ENCODE measurements at regions not wholly inside any gene's neighbourhood (a gene's known extent, or its start where the extent isn't known, plus 50 kb on each side); places are given as distances from the start of the nearest gene placed in this dataset.
"Not testable (repeated sequence)": the region's sequence is repeated elsewhere in the genome, so short reads cannot be mapped to it uniquely, and the experiment has no call there.

- DNase-seq (ENCODE audit: low read depth in 3 of 3, low spot score in 1 of 3), result not testable (repeated sequence)
Measured at GRCh38 chr14:71358932-71359421, 451.7 kb downstream of the PCNX1 start.

- DNase-seq (ENCODE audit: low read depth in 3 of 3, low spot score in 1 of 3), result no peak
Measured at GRCh38 chr14:71359823-71360222, 452.6 kb downstream of the PCNX1 start.

GRCh38 chr14:71361336-71361735 lies 454.1 kb downstream of the PCNX1 start:
- DNase-seq (ENCODE audit: low read depth in 3 of 3, low spot score in 1 of 3), result no peak

- no peak for DNase-seq (ENCODE audit: low read depth in 3 of 3, low spot score in 1 of 3)
Measured at GRCh38 chr14:71361874-71362273, 454.6 kb downstream of the PCNX1 start.

GRCh38 chr14:71362282-71362681 lies 455.0 kb downstream of the PCNX1 start:
- no peak for DNase-seq (ENCODE audit: low read depth in 3 of 3, low spot score in 1 of 3)

GRCh38 chr14:71362920-71363584 lies 455.8 kb downstream of the PCNX1 start:
- no peak for DNase-seq (ENCODE audit: low read depth in 3 of 3, low spot score in 1 of 3)

DNA sequence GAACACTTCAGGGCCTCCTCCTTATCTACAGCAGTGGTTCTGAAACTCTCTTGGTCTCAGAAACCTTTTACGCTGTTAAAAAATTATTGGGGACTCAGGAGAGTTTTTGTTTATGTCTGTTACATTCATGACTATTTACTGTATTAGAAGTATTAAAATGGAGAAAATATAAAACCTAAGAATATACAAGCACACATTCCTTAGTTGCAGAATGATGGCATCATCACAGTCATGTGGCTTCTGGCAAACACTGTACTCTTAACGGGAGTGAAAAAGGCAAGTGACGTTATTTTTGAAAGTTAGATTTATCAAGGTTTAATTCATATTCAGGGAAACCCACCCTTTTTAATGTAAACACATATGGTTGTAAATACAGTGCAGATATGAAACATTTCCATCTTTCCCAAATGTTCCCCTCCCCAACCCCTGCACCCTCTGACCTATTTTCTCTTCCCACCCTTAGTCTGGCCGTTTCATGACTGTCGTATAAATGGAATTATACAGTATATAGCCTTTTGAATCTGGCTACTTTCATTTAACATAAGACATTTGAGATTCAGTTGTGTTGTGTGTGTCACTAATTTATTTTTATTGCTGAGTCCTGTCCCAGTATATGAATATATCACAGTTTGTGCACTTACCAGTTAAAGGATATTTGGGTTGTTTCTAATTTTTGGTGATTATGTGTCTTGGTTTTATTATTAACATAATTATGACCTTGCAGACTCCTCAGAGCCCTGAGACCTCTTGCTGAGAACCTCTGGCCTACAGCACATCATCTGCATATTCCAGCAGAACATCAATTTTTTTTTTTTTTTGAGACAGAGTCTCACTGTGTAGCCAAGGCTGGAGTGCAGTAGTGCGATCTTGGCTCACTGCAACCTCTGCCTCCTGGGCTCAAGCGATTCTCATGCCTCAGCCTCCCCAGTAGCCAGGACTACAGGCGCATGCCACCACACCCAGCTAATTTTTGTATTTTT lies 457.0 kb downstream of the PCNX1 start:
- no peak for DNase-seq (ENCODE audit: low read depth in 3 of 3, low spot score in 1 of 3)

DNA sequence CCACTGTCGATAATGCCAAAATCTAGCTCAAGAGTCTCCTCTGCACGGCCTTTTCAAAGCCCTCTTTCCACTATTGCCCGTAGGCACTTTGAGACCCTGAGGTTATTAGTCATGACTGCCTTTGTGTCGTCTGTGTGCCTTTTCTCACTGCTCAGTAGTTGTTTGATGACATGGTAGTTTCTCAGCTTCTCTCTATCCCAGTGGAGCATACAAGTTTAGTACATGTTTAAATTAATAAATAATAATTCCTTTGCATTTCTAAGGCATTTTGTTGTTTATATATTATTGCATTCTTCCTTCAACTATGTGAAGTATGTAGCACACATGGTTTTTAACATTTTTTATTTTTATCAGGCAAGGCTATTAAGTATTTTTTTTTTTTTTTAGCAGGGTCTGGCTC lies 458.1 kb downstream of the PCNX1 start:
- no peak for DNase-seq (ENCODE audit: low read depth in 3 of 3, low spot score in 1 of 3)

GRCh38 chr14:71366861-71367260 lies 459.6 kb downstream of the PCNX1 start:
- no peak for DNase-seq (ENCODE audit: low read depth in 3 of 3, low spot score in 1 of 3)

- DNase-seq (ENCODE audit: low read depth in 3 of 3, low spot score in 1 of 3), result no peak
Measured at GRCh38 chr14:71371711-71372396, 464.6 kb downstream of the PCNX1 start.

GRCh38 chr14:71372411-71372838 lies 465.2 kb downstream of the PCNX1 start:
- no peak for DNase-seq (ENCODE audit: low read depth in 3 of 3, low spot score in 1 of 3)

DNA sequence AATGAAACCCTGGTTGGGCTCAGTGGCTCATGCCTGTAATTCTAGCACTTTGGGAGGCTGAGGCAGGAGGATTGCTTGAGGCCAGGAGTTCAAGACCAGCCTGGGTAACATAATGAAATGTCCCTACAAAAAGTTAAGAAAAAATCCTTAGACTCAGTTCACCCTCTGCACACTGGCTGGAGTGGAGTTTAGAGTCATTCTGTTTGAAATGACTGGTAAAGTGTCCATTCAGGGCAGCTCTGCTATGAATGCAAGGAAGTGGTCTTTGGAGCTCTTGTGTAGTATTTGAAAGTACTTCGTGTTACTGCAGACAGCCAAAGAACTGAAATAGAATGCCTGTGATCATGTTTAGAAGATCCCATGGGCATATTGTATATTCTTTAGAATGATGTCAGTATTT lies 466.5 kb downstream of the PCNX1 start:
- DNase-seq (ENCODE audit: low read depth in 3 of 3, low spot score in 1 of 3), result no peak

DNA sequence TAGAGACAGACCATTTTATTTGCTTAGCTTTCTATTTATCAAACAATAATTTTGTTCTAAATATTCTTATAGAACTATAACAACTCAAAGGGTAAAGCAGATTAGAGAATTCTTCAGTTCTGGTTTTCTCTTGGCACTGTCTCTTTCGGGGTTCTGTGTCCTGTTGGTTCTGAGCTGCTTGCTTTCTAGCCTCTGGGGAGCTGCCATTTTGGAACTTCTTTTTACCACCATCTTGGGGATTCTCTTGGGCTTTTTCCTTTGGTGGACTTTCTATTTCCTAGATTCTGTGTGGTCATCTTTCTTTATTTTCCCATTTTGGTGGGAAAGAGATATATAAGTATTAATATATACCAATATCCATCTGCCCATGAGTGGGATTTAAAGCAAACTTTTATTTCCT lies 467.7 kb downstream of the PCNX1 start:
- DNase-seq (ENCODE audit: low read depth in 3 of 3, low spot score in 1 of 3), result no peak

- DNase-seq (ENCODE audit: low read depth in 3 of 3, low spot score in 1 of 3), result no peak
Measured at GRCh38 chr14:71377099-71377498, 469.8 kb downstream of the PCNX1 start.

DNA sequence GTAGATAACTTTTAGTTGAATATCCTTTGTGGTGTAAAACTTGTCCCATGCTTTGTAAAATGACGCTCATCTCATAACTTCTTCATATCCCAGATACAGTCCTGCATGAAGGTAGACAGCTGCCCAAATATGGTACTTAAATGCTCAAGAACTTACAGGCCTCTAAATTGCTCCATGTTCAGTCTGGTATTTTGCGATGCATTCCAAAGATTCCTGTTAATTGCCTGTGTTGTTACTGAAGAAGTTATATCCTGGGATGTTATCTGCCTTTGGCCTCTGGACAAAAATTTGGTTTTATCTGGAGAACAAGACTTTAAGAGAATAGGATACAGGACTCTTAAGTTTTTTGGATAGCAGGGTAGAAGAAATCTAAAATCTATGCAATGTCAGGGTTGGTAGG lies 473.0 kb downstream of the PCNX1 start:
- no peak for DNase-seq (ENCODE audit: low read depth in 3 of 3, low spot score in 1 of 3)

DNA sequence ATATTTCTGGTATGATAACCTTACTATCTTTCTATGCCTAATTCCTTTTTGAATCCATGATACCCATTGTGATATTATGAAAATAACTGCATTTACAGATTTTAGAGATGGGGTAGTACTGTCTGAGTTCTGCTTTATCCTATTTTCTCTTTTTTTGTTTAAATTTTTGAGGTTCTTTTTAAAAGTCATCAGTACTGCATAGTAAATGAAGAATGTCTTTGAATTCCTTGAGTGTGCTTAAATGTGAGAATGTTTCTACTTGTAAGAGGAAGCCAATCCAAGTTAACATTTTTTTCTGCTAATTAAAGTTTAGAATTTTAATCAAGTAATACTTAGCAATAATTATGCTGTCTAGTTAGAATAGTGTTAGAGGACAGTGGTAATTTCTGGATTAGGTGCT lies 474.6 kb downstream of the PCNX1 start:
- DNase-seq (ENCODE audit: low read depth in 3 of 3, low spot score in 1 of 3), result no peak

GRCh38 chr14:71382315-71382714 lies 475.1 kb downstream of the PCNX1 start:
- DNase-seq (ENCODE audit: low read depth in 3 of 3, low spot score in 1 of 3), result no peak

DNA sequence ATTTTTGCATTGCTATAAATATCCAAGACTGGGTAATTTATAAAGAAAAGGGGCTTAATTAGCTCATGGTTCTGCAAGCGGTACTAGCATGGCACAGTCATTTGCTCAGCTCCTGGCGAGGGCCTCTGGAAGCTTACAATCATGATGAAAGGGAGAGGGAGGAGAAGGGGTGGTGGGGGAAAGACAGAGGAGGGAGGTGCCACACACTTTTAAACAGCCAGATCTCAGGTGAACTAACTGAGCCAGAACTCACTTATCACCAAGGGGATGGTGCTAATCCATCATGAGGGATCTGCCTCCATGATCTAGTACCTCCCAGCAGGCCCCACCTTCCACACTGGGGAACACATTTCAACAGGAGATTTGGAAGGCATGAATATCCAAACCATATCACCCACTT lies 476.3 kb downstream of the PCNX1 start:
- DNase-seq (ENCODE audit: low read depth in 3 of 3, low spot score in 1 of 3), result no peak

DNA sequence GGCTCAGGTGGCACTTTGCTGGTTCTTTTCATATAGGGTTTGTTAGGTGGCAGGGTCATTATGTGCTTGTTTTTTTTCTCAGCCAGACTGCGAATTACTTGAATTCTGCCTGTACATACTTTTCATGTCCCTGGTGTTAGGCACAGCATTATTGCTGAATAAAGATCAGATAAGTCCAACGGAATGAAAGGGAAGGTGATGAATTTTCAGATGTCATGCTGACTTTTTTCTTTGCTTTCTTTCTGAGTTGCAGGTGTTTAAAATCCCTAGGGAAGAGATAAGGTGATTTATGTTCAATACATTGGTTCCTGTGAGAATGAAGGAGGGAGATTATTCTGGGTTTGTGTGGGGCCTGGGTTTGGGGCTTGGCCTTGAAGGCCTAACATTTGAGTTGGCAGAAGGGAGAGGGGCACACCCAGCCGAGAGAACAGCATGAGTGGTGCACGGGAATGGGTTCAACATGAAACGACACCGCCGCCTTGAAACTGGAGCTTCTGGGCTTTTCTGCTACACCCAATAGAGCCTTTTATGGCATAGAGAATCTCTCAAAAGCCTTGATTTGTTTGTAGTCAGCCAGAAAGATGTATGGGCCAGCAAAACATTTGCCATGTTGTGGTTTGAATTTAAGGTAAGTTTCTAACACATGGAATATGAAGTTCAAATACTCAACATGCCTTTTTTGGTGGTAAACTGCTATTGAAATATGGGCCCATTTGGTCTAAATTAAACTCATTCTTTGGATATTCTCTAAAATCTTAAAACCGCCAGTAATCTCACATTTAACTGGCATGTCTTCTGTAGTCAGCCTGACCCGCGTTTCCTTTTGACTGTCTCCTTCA lies 477.0 kb downstream of the PCNX1 start:
- DNase-seq (ENCODE audit: low read depth in 3 of 3, low spot score in 1 of 3), result no peak

- no peak for DNase-seq (ENCODE audit: low read depth in 3 of 3, low spot score in 1 of 3)
Measured at GRCh38 chr14:71387753-71388152, 480.5 kb downstream of the PCNX1 start.

GRCh38 chr14:71388336-71388735 lies 481.1 kb downstream of the PCNX1 start:
- DNase-seq (ENCODE audit: low read depth in 3 of 3, low spot score in 1 of 3), result no peak
